ENCODE measurements at regions not wholly inside any gene's neighbourhood (a gene's known extent, or its start where the extent isn't known, plus 50 kb on each side); places are given as distances from the start of the nearest gene placed in this dataset.

DNA sequence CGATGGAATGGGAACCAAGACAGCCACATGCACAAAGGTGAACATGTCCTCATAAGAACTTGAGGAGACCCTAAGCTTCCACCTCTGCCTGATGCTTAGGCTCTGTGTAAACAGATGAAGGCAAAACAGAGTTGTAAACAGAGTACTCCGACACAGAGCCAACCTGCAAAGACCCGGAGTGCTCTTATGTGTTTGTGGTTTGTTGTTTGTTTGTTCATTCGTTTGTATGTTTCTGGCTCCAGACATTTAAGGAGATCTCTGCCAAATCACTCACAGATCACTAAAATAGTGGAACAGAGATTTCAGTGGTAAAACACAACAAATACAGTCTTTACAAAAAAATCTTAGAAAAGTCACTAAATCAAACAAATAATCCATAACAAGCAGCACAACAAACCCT is 294.9 kb downstream of the EIPR1 start:
- TF ChIP-seq ZNF274 (IDR thresholded peaks at IDR 0.05; ENCODE audit: low read depth, low read length) (no peak), SUZ12 (IDR thresholded peaks at IDR 0.05; ENCODE audit: extremely low read depth, insufficient read depth, insufficient read length) (no peak), YY1 (IDR thresholded peaks at IDR 0.05; ENCODE audit: insufficient read depth, insufficient read length) (no peak)

Data from NT2/D1 (cell line).